ENCODE measurements at regions not wholly inside any gene's neighbourhood (a gene's known extent, or its start where the extent isn't known, plus 50 kb on each side); places are given as distances from the start of the nearest gene placed in this dataset.

DNA sequence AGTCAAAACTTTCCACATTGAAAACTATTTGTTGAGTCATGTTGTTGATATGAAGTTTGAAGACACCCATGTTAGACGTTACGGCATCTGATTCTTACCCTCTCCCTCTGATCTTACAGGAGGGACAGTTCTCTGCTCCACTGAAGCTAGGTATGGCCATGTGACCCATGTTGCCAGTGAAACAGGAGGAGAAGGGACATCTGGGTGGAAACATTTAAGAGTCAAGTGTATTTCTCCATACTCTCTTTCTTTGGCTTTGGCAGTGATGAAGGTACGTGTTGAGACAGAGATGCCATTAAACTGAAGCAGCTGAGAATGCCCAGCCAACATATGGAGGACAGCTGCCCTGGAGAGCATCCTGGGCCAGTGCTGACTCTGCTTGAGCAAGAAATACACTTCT is 198.4 kb upstream of the PTGFR start:
- intact Hi-C loops (cut with micrococcal nuclease), result no loop called here
- H3K9me3 ChIP-seq (ENCODE audit: control insufficient read depth in 1 of 2, insufficient read depth in 1 of 2, low read depth in 1 of 2, low read length in 2 of 2), result no peaks in the 10 kb centered on the region

More for the DNA sequence above, 198.4 kb upstream of the PTGFR start:
- no peaks in the 10 kb centered on the region for H3K4me1 ChIP-seq (ENCODE audit: control insufficient read depth in 1 of 2, insufficient read depth in 2 of 2, low read length in 2 of 2)
- BruUV-seq (replicated peaks), result no TSS peak
- H3K27me3 ChIP-seq (ENCODE audit: insufficient read depth, low read length), result no peaks in the 10 kb centered on the region
- no peak overlapping the region for H3K4me3 ChIP-seq (replicated peaks in 1 of 2; ENCODE audit: low read depth in 1 of 2, low read length in 2 of 2)
- H3K27ac ChIP-seq (ENCODE audit: low read depth, low read length), result no peak overlapping the region
- ATAC-seq, result no peak
- no peak overlapping the region for H2AFZ ChIP-seq (ENCODE audit: low read depth, low read length, poor library complexity, severe bottlenecking)
- H3K36me3 ChIP-seq (ENCODE audit: control insufficient read depth in 1 of 2, insufficient read depth in 2 of 2, low read length in 2 of 2), result no peaks in the 10 kb centered on the region
- TF ChIP-seq ZFX (IDR thresholded peaks at IDR 0.05) (no peak), SP1 (IDR thresholded peaks at IDR 0.05; ENCODE audit: low read depth) (no peak), TCF7L2 (IDR thresholded peaks at IDR 0.05; ENCODE audit: borderline replicate concordance, extremely low read depth, insufficient read depth, insufficient read length) (no peak), ZNF274 (IDR thresholded peaks at IDR 0.05; ENCODE audit: low read depth, low read length) (no peak), SIN3A (IDR thresholded peaks at IDR 0.05; ENCODE audit: low read depth) (no peak), EZH2 (IDR thresholded peaks at IDR 0.05) (no peak), FOSL1 (IDR thresholded peaks at IDR 0.05; ENCODE audit: low read depth) (no peak), ELF1 (IDR thresholded peaks at IDR 0.05; ENCODE audit: borderline replicate concordance, low read depth) (no peak), EZH2phosphoT487 (IDR thresholded peaks at IDR 0.05; ENCODE audit: borderline replicate concordance) (no peak), JUND (IDR thresholded peaks at IDR 0.05) (no peak), CEBPB (IDR thresholded peaks at IDR 0.05; ENCODE audit: low read depth) (no peak)
- TF ChIP-seq, protein P1, sequence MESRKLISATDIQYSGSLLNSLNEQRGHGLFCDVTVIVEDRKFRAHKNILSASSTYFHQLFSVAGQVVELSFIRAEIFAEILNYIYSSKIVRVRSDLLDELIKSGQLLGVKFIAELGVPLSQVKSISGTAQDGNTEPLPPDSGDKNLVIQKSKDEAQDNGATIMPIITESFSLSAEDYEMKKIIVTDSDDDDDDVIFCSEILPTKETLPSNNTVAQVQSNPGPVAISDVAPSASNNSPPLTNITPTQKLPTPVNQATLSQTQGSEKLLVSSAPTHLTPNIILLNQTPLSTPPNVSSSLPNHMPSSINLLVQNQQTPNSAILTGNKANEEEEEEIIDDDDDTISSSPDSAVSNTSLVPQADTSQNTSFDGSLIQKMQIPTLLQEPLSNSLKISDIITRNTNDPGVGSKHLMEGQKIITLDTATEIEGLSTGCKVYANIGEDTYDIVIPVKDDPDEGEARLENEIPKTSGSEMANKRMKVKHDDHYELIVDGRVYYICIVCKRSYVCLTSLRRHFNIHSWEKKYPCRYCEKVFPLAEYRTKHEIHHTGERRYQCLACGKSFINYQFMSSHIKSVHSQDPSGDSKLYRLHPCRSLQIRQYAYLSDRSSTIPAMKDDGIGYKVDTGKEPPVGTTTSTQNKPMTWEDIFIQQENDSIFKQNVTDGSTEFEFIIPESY (IDR thresholded peaks at IDR 0.05; ENCODE audit: extremely low read depth, insufficient replicate concordance, low read length), result no peak
- TF ChIP-seq, protein P2, sequence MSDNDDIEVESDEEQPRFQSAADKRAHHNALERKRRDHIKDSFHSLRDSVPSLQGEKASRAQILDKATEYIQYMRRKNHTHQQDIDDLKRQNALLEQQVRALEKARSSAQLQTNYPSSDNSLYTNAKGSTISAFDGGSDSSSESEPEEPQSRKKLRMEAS (IDR thresholded peaks at IDR 0.05), result no peak
- TF ChIP-seq, protein P3, sequence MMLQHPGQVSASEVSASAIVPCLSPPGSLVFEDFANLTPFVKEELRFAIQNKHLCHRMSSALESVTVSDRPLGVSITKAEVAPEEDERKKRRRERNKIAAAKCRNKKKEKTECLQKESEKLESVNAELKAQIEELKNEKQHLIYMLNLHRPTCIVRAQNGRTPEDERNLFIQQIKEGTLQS (IDR thresholded peaks at IDR 0.05), result no peak
- ChIA-PET CTCF (no interaction called here), POLR2A (no interaction called here), RAD21 (ENCODE audit: low non-redundant PET in 1 of 2, low total read pairs in 2 of 2, uncharacterized antibody in 2 of 2, unreplicated experiment in 2 of 2) (no interaction called here)
- no peaks in the 10 kb centered on the region for H4K20me1 ChIP-seq (ENCODE audit: insufficient read depth)
- H3K4me2 ChIP-seq (ENCODE audit: low read length), result no peak overlapping the region
- H3K9me2 ChIP-seq (ENCODE audit: insufficient read depth), result no peaks in the 10 kb centered on the region
- no peak for DNase-seq (ENCODE audit: low read depth, low spot score)
- H3K79me2 ChIP-seq (ENCODE audit: insufficient read depth, low read length), result no peaks in the 10 kb centered on the region
- no peak overlapping the region for H3K9ac ChIP-seq (ENCODE audit: low read length)

Data from HCT116 (cell line).